GM19025 (cell line): ENCODE measurements at regions not wholly inside any gene's neighbourhood (a gene's known extent, or its start where the extent isn't known, plus 50 kb on each side); places are given as distances from the start of the nearest gene placed in this dataset.

Experiments used
- ATAC-seq: cut with Tn5 transposase; IDR thresholded peaks from one replicate; pipeline ENCODE4 v1.9.1; 2021; ENCODE audit warnings: mild to moderate bottlenecking, low read depth, moderate library complexity; ENCODE audit not compliant: unreplicated experiment

GRCh38 chr5:86869268-86869667 is 251.5 kb downstream of the COX7C start:
- no peak for ATAC-seq

- ATAC-seq: no peak
Observed at GRCh38 chr5:86875539-86875938, 257.8 kb downstream of the COX7C start.

GRCh38 chr5:86878250-86878649 is 260.5 kb downstream of the COX7C start:
- ATAC-seq: no peak

- no peak for ATAC-seq
Observed at GRCh38 chr5:86879086-86879485, 261.3 kb downstream of the COX7C start.

- no peak for ATAC-seq
Observed at GRCh38 chr5:86880344-86880743, 262.6 kb downstream of the COX7C start.

- ATAC-seq: peak; percentile 75
Observed at GRCh38 chr5:86880785-86881492, 263.2 kb downstream of the COX7C start.

- no peak for ATAC-seq
Observed at GRCh38 chr5:86881493-86882090, 263.9 kb downstream of the COX7C start.

- ATAC-seq: no peak
Observed at GRCh38 chr5:86884608-86885007, 266.9 kb downstream of the COX7C start.

- ATAC-seq: no peak
Observed at GRCh38 chr5:86885011-86885410, 267.3 kb downstream of the COX7C start.

GRCh38 chr5:86885489-86886230 is 267.9 kb downstream of the COX7C start:
- no peak for ATAC-seq

- no peak for ATAC-seq
Observed at GRCh38 chr5:86890375-86890774, 272.6 kb downstream of the COX7C start.

- no peak for ATAC-seq
Observed at GRCh38 chr5:86894056-86894455, 276.3 kb downstream of the COX7C start.

- no peak for ATAC-seq
Observed at GRCh38 chr5:86896916-86897315, 279.2 kb downstream of the COX7C start.

GRCh38 chr5:86909418-86910295 is 291.9 kb downstream of the COX7C start:
- ATAC-seq: no peak

GRCh38 chr5:86917117-86917579 is 299.4 kb downstream of the COX7C start:
- no peak for ATAC-seq

GRCh38 chr5:86918246-86918645 is 300.5 kb downstream of the COX7C start:
- no peak for ATAC-seq

- no peak for ATAC-seq
Observed at GRCh38 chr5:86926033-86926432, 308.3 kb downstream of the COX7C start.

GRCh38 chr5:86929123-86929766 is 311.5 kb downstream of the COX7C start:
- no peak for ATAC-seq

- ATAC-seq: no peak
Observed at GRCh38 chr5:86951761-86952160, 315.9 kb upstream of the RASA1 start.

- no peak for ATAC-seq
Observed at GRCh38 chr5:86964889-86965288, 302.8 kb upstream of the RASA1 start.
